LoVo (cell line): ENCODE measurements at regions not wholly inside any gene's neighbourhood (a gene's known extent, or its start where the extent isn't known, plus 50 kb on each side); places are given as distances from the start of the nearest gene placed in this dataset.
A peak's percentile ranks its signal among the peaks of the same experiment; 100 is the strongest.

Experiments used
- DNase-seq: peaks from one replicate; pipeline ENCODE4 v3.0.0-alpha.2; 2016; ENCODE audit warnings: low spot score

DNA sequence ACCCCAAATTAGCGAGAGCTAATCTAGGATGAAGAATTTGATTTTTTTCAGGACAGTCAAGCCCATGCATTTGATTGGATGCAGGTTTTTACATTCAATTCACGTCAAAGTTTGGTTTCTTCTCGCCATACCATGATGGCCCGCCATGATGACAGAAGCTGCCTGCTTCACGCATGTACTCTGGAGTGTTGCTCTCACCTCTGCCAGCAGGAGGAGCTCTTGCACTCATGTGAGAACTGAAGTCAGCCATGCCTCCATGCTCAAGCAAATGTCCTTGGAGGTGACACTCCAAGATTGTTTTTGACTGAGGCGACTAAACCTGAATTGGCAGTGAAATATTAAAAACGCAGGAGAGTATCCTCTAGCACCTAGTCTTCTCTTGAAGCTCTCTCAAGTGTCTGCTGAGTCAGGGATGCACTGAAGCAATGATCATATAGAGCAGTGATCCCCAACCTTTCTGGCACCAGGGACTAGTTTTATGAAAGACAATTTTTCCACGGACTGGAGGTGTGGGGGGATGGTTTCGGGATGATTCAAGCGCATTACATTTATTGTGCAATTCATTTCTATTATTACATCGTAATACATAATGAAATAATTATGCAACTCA lies 120.9 kb downstream of the SAMMSON start:
- DNase-seq: peak; percentile 61

DNA sequence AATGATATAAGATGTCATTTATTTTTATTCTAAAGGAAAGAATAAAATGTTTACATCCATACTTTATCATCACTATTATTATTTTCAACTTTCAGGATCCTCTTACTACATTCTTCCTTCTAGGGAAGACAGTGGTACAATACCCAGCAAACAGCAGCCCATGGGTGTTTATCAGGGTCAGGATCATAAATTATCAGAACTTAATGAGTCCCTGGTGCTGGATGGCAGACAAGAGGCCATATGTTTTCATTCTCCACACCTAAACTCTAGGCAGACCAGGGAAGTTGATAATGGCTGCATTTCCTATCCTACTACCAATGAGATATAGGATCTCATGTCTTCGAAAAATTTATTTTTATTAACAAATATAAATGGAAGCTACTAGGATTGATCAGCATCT lies 127.7 kb downstream of the SAMMSON start:
- no peak for DNase-seq

DNA sequence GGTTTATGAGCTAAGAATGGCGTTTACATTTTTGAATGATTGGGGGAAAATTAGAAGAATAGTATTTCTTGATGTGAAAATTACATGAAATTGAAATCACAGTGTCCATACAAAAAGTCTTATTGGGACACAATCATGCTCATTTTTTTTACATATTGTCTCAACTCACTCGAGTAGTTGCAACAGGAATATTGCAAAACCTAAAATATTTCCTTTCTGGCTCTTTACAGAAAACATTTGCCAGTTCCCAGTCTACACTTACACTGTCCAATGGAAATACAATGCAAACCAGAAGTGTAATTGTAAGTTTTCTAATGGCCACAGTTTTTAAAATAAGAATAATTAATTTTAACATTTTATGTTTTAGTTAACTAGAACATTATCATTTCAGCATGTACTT lies 137.8 kb downstream of the SAMMSON start:
- no peak for DNase-seq

DNA sequence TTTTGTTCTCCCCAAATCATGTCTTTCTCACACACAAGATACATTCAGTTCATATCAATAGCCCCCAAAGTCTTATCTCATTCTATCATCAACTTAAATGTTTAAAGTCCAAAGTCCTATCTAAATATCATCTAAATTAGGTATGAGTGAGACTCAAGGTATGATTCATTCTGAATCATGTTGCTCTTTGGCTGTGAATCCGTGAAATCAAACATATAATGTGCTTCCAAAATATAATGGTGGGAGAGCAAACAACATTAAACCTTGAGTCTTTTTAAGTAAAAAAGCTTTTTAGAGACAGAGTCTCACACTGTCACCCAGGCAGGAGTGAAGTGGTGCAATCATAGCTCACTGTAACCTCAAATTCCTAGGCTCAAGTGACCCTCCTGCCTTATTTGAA lies 139.1 kb downstream of the SAMMSON start:
- DNase-seq: no peak
